ENCODE measurements at regions not wholly inside any gene's neighbourhood (a gene's known extent, or its start where the extent isn't known, plus 50 kb on each side); places are given as distances from the start of the nearest gene placed in this dataset.

GRCh38 chr2:65979446-65979845 is 455.5 kb upstream of the MEIS1 start:
- TF ChIP-seq USF2 (IDR thresholded peaks at IDR 0.05; ENCODE audit: low read depth, low read length): no peak
- TF ChIP-seq CTCF (conservative IDR thresholded peaks at IDR 0.05; ENCODE audit: low read depth, low read length): no peak
- no peak for TF ChIP-seq RAD21 (IDR thresholded peaks at IDR 0.05; ENCODE audit: low read length)
- TF ChIP-seq MXI1 (IDR thresholded peaks at IDR 0.05; ENCODE audit: borderline replicate concordance, low read depth, low read length): no peak
- TF ChIP-seq, protein P1, sequence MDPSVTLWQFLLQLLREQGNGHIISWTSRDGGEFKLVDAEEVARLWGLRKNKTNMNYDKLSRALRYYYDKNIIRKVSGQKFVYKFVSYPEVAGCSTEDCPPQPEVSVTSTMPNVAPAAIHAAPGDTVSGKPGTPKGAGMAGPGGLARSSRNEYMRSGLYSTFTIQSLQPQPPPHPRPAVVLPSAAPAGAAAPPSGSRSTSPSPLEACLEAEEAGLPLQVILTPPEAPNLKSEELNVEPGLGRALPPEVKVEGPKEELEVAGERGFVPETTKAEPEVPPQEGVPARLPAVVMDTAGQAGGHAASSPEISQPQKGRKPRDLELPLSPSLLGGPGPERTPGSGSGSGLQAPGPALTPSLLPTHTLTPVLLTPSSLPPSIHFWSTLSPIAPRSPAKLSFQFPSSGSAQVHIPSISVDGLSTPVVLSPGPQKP (IDR thresholded peaks at IDR 0.05; ENCODE audit: borderline replicate concordance, low read depth, low read length): no peak
- no peak for TF ChIP-seq FOS (IDR thresholded peaks at IDR 0.05; ENCODE audit: low read depth, low read length)
- TF ChIP-seq MAFK (IDR thresholded peaks at IDR 0.05; ENCODE audit: low read depth, low read length): no peak

All from IMR-90 (cell line).